GM12872 (cell line): ENCODE measurements at regions not wholly inside any gene's neighbourhood (a gene's known extent, or its start where the extent isn't known, plus 50 kb on each side); places are given as distances from the start of the nearest gene placed in this dataset.

Source experiments
- TF ChIP-seq, protein P1 (sequence below): IDR thresholded peaks from 3 replicates; pipeline ENCODE4 v1.5.1; 2011; ENCODE audit warnings: low read depth, mild to moderate bottlenecking, low read length, moderate library complexity; ENCODE audit not compliant: insufficient read depth

GRCh38 chr20:6636209-6637159, 131.0 kb upstream of the BMP2 start:
- TF ChIP-seq, protein P1, sequence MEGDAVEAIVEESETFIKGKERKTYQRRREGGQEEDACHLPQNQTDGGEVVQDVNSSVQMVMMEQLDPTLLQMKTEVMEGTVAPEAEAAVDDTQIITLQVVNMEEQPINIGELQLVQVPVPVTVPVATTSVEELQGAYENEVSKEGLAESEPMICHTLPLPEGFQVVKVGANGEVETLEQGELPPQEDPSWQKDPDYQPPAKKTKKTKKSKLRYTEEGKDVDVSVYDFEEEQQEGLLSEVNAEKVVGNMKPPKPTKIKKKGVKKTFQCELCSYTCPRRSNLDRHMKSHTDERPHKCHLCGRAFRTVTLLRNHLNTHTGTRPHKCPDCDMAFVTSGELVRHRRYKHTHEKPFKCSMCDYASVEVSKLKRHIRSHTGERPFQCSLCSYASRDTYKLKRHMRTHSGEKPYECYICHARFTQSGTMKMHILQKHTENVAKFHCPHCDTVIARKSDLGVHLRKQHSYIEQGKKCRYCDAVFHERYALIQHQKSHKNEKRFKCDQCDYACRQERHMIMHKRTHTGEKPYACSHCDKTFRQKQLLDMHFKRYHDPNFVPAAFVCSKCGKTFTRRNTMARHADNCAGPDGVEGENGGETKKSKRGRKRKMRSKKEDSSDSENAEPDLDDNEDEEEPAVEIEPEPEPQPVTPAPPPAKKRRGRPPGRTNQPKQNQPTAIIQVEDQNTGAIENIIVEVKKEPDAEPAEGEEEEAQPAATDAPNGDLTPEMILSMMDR = peak; percentile 46

GRCh38 chr20:6635034-6635736, 132.3 kb upstream of the BMP2 start:
- TF ChIP-seq, protein P1 = no peak

GRCh38 chr20:6632187-6632586, 135.3 kb upstream of the BMP2 start:
- TF ChIP-seq, protein P1 = no peak

DNA sequence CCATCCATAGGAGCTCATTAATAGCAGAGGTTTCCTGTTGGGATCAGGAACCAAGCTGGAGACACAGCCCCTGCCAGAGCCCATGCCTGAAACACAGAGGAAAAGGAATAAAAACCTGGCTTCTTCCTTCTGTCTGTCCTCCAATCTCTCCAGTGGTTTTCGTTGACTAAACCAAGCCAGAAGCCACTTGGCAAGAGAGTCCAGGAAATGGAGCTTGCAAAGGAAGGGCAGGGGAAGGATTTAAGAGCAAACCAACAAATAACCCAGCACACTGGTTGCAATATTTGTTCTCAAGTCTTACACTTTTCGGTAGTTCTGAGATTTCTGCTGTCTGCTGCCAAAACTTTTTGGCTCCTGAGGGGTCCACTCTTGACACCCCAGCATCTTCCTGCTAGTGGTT, 137.0 kb upstream of the BMP2 start:
- TF ChIP-seq, protein P1 = no peak

GRCh38 chr20:6629564-6629963, 137.9 kb upstream of the BMP2 start:
- TF ChIP-seq, protein P1 = no peak

GRCh38 chr20:6626805-6627204, 140.7 kb upstream of the BMP2 start:
- TF ChIP-seq, protein P1 = peak; percentile 40; the same call in 1 of the 3 replicates

DNA sequence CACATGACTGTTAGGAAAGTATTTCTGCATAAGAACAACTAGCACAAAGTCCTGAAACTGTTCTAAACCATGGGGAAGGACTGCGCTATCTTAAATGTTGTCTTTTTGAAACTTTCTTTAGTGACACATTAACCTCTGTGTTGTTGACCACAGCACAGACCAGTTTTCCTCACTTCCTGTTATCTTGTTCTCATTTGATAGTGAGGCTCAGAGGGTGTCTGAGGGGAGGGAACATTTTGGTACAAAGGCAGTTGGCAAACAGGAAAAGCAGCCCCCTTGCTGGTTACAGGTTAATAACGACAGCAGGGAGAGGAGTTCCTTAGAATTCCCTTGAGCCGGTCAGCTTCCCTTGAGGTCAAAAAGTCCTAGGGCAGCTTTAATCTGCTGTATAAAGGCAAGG, 143.5 kb upstream of the BMP2 start:
- TF ChIP-seq, protein P1 = no peak
